ENCODE measurements at regions not wholly inside any gene's neighbourhood (a gene's known extent, or its start where the extent isn't known, plus 50 kb on each side); places are given as distances from the start of the nearest gene placed in this dataset.

DNA sequence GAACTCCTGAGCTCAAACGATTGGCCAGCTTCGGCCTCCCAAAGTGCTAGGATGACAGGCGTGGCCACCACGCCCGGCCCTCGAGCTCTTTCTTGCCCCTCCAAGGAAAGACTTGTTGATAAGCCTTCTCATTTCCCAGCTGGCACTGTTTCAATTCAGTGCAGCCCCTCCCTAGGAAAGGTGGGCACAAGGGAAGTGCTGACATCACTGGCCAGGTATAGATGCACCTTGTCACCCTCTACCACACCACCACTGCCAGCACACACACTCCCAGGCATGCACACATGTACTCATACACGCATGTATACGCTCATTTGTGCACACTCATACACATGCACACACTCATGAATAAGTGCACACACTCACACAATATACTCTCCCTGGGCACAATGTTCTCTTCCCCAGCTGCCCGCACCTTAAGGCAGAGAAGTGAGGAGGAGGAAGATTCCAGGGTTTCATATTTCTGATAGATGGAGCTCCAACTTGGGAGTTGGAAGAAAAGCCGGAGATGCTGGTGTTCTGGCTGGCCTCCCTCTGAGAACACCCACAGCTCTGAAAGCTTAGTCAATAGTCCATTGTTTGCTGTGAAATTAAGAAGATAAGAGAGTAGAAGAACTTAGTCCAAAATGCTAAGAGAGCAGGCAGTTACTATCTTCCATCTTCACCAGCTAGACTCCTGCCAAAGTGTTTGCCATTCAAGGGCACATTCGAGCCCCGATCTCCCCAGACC, 196.7 kb downstream of the FOXO1 start:
- no peak for DNase-seq

DNA sequence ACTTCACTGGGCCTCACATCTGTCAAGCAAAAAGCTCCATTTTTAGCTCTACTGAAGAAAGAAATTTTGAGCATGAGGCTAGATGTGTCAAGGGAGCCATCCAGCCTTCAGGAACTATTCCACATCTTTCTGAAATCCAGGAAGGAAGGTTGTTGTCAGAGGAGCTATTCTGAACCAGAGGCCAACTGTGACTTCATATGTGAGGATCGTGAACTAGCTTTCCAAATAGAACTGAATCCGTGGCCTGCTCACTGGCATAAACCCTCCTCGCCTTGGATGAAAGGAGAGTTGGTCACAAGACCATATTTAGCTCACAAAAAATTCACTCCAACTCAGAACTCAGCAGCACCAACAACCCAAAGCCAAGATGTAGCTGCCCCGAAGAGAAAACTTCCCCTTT, 195.8 kb downstream of the FOXO1 start:
- DNase-seq, result no peak

DNA sequence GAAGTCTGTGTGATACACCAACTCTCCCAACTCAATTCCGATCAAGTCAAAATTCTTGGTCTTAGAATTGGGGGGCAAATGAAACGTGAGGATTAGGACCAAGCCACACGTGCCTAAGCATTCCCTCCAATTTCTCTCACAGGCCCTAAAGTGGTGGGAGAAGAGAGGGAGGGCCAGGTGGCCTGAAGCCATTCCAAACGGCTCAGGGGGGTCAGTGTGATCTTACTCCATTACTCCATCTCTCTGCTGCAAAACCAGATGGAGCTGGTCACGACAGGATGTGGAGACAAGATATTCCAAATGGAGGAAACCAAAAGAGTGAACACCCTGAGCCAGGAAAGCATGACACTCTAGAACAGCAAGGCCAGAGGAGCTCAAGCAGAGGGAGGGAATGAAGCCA, 195.4 kb downstream of the FOXO1 start:
- DNase-seq, result no peak

DNA sequence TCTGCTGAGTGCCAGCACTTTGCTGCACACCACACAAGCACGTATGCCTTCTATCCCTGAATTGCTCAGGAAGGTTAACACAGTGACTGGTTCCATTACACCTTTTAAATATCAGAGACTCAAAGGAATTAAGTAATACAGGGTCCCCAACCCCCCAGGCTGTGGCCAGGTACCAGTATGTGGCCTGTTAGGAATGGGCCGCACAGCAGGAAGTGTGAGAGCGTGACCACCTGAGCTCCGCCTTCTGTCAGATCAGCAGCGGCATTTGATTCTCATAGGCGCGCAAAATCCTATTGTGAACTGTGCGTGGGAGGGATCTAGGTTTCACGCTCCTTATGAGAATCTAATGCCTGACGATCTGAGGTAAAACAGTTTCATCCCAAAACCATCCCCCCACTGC, 194.5 kb downstream of the FOXO1 start:
- no peak for DNase-seq

DNA sequence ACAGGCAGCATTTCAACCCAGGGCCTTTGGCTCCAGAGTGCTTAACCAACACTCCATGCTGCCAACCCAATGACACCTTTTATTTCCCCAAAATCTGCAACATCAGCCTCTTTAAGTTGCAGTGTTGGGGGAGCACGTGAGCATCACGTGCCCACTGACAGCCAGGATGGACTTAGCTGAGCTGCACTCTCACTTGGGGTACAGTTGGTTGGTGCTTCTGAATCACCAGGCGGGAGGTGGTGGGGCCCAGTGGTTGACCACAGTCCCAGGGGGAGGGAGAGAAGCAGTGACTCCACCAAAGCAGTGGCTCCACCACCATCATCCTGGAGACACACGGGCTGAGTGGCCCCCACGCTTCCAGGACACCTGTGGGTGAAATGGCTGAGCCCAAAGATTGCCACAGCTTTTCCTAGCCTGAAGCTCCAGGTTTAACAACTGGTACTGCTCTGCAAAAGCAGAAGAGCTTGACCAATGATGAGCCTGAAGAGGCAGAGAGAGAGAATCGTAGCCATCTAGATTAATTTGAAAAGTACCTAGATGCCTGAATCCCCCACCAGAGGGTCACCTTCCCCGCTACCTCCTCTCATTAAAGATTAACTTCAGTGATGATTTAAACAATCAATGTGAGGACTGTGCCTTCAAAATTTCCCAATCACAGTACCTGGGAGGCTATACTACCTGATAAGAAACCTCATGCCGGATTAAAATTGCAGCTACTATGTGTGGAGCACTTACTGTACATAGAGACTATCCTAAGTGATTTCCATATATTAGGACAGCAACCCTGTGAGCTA, 193.8 kb downstream of the FOXO1 start:
- DNase-seq, result peak; percentile 43

DNA sequence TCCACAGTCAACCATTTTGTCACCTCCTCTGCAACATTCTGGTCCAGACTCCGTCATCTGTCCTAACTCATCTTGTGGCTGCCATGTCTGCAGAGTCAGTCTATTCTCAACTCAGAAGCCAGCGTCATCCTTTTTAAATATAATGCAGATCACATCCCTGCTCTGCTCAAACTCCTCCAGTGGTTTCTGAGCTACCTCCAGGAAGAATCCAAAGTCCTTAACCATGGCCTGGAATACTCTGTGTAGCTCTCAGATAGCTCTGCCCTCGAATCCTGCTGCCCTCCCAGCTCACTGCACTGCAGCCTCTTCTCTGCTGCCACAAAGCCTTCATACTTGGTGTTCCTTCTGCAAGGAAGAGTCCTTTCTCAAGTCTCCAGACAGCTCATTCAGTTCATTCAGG, 190.8 kb downstream of the FOXO1 start:
- DNase-seq, result no peak

DNA sequence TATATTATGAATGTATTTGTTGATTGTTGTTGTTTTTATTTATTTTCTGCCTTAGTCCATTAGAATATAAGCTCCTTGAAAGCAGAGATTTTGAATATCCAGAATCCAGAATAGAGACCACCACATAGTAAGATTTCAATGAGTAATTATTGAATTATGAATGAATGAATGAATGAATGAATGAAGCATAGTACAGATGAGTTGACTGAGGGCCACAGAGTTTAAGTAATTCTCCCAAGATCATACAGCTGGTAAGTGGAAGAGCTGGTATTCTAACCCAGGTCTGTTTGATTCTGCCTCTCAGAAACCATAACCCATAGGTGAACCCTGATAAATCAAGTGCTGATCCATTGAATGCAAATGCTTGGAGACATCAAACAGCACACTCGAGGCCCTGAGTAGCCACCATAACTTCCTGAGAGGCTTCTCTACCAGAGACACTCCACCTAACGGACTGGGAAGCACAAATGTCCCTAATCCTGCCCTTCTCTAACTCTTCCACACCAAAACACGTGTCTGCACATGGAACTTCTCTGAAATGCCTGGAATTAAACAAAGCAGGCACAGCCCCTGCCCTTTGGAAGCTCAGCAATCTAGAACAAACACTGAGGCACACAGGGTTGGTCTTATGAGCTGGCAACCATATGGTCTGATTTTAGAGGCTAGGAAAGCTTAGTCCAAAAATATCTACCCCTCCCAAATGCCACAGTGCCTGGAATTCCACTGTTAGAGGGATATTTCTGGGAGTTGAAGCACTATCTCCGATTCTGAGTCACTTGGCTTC, 190.1 kb downstream of the FOXO1 start:
- no peak for DNase-seq

DNA sequence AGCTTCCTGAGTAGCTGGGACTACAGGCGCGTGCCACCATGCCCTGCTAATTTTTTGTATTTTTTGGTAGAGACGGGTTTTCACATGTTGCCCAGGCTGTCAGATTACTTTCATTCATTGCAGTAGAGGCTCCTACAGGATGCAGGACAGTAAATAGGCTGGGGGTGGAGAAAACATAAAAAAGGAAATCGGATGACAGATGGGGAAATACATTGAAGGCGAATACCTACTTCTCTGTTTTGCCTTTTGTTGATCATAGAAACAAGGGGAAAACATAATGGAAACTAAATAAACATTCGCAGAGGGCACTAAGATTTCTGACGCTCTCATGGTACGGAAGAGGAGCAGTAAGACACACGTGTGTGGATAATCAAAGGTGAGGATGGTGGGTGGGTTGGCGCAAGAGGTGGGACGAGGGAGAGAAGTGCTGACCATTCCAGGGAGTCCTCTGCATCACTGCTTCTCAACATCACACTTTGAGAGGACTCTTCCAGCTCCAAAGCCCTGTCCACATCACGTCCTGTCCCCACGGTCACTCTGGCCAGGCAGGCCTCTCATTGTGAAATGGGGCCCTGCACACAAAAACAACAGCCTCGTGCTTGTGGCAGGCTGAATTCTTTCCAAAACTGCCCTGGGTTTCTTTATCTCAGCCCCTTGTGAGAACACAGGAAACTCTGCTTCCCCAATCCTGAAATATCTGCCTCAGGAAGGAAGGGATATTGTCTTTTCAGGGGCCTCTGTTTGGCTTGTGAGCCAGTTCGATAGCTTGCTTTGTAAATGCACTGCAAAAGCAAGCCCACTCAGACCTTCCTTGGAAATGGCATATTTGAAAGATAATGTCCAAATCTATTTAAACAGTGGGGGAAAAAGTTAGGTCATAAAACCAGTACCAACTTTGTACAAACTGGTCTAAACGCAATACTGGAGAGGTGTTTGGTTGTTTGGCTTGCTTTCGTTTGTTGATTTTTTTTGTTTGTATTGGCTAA, 188.5 kb downstream of the FOXO1 start:
- DNase-seq, result peak; percentile 22

DNA sequence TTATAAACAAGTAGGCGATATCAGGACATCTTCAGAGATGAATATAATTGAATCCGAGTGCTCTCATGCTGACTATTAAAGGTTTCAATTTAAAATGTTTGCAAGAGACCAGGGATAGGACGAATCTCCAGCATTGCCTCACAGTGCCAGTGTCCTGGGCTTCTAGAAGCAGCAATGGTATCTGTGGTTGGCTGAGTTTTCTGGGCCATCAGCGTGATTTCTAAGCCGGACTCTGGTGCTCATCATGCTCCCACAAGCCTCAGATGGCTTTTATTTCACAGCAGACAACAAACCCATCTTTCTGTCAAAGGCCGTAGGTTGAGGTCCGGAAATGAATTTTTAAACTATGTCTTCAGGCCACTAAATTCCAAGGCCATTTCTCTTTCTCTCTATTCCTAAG, 187.7 kb downstream of the FOXO1 start:
- no peak for DNase-seq

DNA sequence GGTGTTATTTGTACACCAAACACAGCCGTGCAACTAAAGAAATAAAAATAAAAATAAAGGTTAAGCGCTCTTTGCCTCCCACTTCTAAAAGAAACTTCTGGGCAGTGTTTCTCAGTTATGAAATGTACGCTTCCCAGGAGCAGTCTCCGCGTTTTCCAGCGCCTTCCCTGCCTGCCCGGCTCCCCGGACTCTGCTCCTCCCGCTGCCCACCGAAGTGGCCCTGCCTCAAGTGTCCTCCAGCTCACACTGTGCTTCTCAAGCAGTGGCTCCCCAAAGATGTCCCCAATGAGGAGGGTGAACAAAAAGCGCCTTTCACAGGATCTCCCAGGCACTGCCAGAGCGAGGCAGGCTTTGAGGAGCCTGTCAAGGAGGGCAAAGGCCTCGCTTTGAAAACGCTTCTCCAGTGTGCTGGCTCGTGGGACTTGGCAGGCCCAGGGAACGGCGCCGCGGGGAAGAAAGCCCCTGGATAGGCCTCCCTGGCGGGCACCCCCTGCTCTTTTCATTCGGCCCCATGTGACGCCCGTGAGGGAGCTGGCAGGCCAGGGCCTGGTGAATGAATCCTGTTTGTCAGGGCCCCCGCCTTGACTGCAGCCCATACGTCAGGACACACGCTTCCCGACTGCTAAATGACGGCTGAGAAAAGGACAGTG, 187.1 kb downstream of the FOXO1 start:
- DNase-seq, result no peak

DNA sequence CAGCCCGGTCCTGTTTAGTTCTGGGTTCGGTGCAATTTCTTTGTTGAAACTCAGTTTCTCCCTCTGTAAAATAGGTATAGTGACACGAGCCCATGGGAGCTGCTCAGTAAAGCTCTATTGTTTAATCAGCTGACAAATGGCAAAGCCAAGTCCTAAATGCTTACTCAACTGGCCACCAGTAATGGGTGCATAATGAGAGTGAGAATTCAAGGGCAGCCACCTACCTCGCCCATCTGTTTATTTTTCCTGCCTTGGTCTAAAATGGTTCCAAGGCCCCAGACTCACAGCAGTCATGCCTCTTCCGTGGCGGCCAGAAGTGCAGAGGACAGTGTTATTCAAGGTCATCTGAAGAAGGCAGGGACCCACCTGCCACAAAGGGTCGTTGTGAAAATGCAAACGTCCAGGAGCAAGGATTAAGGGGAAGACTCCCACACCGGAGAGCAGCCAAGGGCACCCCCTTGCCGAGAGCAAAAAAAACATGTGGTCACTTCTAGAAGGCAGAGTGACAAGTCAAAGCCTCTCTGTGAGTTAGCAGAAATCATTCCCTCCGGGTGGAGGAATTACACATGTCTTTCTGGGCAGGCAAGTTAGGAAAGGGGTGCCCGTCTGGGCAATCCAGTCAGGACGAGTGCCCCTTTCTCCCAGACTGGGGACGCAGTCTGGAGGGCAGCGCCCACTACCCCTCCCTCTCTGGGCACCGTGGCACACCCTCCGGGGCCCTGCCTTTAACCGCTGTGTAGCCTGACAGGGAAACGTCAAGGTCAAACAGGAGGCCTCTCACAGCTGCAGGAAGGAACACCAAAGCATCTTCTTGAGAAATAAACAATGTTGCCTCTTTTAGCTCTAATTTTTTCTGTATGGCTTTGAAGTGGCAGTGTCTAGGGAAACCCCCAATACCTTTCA, 186.2 kb downstream of the FOXO1 start:
- DNase-seq, result no peak

DNA sequence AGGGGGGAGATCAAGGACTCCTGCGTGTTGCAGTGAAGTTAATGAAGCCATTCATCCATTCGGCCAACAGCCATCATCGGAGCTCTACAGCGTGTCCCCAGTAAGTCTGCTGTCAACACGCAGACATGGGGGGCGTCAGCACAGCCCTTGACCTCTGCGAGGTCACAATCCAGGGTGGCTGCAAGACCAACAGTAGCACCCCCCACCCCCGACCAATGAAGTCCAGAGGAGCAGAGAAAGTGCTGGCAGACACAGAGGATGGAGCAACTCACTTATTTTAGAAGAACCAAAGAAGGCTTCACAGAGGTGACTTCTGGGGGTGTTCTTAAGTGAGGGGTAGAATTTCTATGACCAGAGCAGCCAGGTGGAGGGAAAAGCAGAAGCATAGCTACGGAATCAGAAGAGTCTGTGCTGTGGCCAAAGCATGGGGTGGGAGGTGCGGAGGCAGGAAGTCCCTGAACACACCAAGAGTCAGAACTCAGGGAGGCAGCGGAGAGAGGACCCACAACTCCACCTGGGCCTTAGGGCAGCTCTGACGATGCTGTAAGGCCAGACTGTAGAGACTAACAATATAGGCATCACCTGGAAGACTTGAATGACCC, 185.4 kb downstream of the FOXO1 start:
- no peak for DNase-seq

DNA sequence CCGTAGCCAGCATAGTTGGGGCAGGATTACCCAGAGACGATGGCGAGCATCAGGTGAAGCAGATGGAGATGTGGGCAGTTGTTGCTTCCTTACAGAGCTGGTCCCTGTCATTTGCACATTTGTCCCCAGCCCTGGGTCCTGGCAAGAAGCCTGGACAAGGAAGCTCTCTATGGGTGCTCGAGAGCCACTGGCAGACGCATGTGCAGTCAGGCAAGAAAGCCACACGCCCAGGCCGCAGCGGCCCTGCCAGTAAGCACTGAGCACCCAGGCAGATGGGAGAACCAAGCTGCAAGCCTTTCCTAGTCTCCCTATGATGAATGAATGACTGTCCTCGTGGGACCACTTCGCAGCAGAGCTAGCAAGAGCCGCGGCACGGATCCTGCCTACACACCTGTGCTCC, 182.8 kb downstream of the FOXO1 start:
- DNase-seq, result no peak

DNA sequence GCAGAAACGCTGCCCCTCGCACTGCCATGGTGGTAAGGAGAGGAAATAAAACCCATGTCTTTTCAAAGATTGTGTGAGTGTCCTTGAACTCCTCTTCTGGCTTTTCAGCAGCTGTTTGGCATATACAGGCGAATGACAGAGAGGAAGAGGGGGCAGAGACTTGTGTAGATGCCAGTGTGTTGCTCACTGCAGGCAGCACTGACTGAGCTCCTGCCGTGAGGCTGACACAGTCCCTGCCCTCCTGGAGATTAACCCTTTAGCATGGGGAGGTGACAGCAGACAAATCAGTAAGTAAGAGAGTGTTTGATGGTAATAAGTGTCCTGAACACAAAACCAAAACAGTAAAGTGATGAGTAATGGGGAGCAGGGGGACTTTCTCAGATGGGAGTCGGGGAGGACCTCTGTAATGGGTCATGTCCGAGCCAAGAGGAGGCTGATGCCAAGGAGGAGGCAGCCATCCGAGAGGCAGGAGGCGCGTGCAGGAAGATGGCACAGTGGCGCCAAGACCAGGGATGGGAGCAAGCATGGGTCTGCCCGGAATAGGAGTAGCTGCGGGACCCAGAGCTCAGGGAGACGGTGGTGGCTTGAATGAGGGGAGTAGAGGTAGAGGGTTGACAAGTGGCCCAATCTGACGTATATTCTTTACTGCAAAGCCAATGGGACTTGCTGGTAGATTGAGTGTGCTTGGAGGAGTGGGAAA, 182.2 kb downstream of the FOXO1 start:
- no peak for DNase-seq

DNA sequence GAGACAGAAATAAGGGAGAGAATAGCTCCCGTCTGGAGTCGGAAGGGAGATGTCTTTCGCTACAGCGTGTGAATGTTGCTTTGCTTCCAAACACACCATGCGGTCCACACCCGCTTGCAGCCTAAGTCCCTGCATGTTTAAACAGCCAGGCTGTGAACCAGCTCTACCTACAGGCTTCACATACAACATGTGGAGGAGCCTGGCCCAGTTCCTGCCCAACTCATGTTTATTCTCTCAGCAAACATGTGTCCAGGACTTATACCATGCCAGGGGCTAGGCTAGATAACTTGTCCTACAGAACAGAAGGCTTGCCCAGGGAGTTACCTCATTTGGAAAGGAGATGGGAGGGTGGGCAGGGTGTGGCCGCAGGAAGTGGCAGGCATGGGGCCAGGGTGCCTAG, 181.5 kb downstream of the FOXO1 start:
- no peak for DNase-seq

DNA sequence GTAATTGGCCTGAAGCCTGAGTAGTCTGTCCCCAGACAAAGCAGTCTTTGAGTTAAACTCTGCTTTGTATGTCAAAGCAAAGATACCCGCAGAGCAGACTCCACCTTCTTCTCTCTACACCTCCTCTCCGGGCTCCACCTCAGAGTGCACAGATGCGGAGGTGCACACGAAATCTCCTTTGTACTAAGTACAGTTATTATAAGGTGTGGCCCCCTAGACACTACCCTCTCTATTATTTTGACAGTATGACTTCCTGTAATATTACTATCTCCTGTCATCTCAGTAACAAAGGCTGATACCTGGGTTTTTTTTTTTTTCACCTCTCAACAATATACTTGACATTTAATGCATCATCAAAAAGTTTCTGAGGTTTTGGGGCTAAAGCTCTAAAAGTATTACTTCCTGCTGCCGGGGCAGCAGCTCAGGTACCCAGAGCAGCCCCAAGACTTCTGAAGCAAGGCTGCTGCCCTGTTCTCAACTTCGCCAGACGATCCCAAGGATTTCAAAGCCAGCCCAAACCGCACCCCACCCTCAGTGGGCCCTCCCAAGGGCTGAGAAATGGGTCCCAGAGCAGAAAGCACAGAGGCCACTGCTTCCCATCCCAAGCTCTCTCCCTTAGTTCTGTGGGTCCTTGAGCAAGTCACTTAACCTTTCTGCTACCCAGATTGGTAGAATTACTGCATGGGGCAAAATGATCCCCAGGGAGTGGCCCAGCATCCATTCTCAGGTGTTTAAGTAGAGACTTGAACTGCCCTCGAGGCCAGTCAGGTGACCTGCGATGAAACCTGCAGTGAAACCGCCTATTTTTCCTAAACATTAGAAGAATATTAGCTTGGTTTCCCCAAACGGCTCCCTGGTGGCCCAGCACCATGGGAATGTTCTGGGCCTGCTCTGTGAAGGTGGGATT, 180.6 kb downstream of the FOXO1 start:
- no peak for DNase-seq

DNA sequence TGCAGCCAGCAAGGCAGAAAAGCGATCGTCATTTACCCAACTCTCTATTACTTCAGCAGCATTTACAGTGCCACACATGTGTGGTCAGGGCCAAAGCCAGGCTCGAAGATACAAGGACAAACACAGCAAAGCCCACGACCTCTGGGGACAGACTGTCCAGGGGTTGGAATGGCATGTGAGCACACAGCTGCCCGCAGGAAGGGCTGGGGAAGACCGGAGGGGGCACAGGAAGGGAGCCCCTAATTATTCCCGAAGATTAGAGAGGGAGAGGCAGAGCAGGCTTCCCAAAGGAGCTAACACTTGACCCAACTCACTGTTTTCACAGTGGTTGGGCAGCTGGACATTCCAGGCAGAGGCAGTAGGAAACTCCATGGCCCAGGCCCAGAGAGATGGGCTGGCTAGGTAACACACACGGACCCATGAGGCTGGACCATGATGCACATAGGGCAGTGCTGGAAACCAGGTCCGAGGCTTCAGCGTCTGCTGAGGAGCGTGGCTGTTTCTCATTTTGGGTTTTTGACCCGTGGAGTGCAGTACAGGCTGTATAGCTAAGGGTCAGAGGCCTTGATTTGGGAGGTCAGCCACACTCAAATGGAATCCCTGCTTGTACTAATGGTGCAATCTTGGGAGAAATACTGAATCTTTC, 179.8 kb downstream of the FOXO1 start:
- no peak for DNase-seq

DNA sequence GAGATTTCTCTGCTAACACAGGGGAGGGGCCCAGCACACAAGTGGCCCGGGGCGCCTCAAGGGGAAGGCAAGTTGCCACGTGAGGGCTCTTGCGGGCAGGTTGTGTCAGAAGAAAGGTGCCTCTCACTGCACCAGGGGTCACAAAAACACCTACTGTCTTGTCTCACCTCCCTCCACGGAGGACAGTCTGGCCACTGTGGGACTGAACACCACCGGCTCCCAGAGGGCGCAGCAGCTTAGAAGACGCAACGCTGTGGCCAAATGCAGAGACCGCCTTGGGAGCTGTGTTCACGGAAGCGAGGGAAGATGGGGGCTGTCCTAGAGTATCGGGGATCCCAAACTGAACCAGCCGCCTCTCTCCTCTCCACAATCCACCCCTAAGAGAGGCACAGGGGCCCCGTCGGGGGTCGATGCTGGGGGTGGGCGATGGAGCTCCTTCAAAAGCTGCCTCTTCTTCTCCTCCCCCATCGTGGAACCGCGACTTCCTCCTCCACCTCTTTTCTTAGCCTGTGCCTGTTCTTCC, 177.5 kb downstream of the FOXO1 start:
- no peak for DNase-seq
